A204.1 (cell line): ENCODE measurements at regions not wholly inside any gene's neighbourhood (a gene's known extent, or its start where the extent isn't known, plus 50 kb on each side); places are given as distances from the start of the nearest gene placed in this dataset.

Source experiments
- FAIRE-seq: peaks from 2 replicates; lab custom pipeline; 2012; peaks lifted over from hg19 to GRCh38; lab: Jason Lieb, UNC

DNA sequence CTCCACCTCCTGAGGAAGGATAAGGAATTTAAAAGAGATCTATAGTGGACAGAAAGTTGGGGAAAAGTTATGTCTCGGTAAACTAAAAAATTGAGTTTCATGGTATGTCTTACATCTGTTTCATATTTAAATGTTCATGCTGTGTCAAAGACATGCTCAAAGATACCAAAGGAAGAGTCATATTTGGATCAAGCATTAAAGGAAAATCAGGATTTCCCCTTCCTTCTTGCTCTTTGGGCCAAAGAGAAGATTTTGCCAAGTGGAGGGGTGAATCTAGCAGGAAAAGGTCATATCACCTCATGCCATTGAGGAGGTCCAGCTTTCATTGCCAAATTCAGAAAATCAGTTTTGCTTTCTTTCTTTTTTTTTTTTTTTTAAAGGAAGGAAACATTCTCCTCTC is 192.4 kb downstream of the OGFRL1 start:
- FAIRE-seq = no peak

DNA sequence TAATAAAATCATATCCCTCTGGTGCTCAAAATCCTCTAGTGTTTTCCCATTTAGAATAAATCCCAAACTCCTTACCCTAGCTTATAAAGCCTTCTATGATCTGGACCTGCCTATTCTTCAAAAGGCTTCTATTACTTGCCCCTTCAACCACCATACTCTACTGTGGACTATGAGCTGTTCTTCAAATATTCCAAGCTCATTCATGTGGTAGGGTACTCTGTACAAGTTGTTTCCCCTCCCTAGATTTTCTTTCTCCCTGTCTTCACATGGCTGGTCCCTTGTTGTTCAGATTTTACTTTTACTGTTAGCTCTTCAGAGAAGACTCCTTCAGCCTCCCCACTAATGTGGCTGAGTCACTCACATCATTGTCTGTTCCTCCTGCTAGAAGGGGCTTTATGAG is 193.2 kb downstream of the OGFRL1 start:
- FAIRE-seq = no peak

- peak; percentile 63 for FAIRE-seq
These were observed 194.1 kb downstream of the OGFRL1 start for GRCh38 chr6:71482742-71483141.

DNA sequence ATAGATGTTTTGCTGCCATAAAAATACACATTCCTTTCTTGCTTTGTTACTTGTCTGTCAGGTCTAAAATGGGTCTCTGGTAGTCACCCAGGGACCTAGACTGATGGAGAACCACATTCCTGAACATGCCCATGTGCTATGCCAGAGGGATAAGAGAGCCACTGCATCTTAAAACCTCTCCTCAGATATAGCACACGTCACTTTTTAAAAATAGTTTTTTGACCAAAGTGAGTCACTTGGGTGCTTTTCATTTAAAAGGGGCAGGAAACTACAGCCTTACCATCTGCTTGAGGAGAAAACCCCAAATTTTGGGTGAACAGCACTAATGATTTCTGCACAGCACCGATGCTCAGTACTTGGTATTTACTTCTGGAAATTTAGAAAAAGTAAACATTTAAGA is 197.8 kb downstream of the OGFRL1 start:
- no peak for FAIRE-seq

DNA sequence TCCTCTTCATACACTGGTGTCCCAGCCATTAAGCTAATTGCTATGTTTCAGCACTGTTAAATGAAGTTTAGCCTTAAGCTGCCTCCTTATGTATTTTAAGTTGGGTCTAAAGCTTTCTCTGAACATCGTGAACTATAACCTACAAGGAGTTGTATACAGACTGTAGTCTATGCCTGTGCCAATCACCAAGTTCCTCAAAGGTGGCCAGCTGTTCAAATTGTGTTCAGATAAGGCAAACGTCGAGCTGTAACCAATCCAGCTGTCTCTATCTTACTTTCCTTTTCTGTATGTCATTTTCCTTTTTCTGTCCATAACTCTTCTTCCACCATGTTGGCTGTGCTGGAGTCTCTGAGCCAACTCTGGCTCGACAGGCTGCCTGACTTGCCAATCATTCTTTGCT is 199.6 kb downstream of the OGFRL1 start:
- FAIRE-seq = no peak

DNA sequence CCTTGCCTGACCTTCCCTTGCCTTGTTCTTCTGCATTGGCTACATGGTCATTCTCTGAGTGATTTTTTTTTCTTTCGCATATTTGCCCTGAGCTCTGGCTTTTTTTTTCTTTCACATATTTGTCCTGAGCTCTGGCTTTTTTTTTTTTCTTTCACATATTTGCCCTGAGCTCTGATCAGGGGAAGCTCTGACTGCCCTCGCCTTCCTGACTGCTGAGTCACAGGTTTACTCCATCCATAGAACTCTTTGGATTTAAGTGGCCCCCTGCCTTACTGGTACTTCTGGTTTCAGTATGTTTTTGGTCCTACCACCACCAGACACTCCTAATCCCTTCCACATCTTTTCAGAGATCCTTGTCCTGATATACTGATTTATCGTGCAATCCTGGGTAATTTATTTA is 201.1 kb downstream of the OGFRL1 start:
- FAIRE-seq = no peak

- FAIRE-seq = no peak
These were observed 202.3 kb downstream of the OGFRL1 start for GRCh38 chr6:71490876-71491275.

DNA sequence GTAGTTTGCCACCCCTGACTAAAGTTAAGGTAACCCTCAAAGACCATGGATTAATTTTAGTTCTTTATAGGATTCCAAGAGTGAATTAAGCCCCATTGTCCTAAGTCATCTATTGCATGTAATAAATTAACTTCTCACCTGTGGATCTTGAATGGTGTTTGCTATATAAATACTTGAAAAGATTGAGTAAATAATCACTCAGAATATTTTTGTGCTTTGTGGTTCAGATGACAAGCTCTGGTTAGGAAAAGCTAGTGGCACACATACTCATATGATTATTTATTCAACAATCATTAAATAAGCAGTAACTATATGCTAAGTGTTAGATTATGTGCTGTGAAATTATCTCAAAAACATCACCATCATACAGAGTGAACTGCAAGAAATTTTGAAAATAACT is 203.2 kb downstream of the OGFRL1 start:
- no peak for FAIRE-seq

DNA sequence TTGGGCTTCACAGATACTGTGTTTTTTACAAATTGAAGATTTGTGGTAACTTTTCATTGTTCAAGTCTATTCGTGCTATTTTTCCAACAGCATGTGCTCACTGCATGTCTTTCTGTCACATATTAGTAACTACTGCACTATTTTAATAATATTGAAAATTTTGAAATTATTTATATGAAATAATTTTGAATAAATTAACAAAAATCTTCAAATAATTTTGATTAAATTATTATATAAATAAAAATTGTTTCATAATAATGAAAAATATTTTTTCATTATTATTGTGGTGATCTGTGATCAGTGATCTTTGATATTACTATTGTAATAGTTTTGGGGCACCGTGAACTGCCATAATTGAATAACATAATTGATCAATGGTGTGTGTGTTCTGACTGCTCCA is 204.1 kb downstream of the OGFRL1 start:
- FAIRE-seq = peak; percentile 93

DNA sequence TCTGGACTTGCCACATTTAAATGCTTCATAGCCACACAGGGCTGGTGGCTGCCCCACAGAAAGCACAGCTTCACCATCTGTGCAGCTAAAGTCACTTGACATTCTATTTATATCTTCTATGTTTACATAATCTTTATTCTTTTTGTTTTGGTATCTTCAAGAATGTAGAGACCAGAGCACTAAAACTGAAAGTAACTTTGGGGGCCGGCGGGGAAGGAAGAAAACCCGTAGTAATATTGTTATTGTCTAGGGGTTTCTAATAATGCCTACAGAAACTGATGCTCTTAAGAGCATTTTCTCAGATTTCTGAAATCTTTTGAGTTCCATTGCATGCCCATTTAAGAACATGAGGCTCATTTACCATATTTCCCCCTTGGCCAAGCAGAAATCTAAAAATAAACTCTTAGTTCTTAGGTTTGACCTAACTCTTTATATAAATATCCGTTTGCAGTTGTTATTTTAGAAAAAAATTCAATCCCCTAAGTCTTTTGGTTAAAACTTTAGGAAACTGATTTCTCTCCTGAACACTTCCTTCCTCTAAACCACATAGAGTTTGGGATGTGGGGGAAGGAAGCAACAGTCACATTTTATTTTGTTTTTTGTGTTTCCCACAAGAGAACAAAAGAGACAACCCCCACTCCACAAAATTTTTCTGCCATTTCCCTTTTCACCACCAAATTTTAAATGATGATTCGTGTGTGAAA is 207.6 kb downstream of the OGFRL1 start:
- FAIRE-seq = peak; percentile 25

GRCh38 chr6:71496722-71497033 is 208.1 kb downstream of the OGFRL1 start:
- no peak for FAIRE-seq

DNA sequence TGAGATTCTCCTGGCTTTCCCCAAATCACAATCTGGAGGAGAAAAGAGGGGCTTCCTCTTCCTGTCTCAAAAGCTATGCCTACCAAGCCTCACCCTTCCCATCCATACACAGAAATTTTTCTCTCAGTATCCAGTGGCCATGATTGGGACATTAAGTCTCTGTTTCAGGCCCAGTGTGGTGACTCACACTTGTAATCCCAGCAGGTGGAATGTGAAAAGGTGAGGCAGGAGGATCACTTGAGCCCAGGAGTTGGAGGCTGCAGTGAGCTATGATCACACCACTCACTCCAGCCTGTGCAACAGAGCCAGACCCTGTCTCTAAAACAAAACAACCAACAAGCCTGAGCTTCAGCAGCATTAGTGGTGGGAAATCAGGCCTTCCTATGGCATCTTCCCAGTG is 210.0 kb downstream of the OGFRL1 start:
- FAIRE-seq = no peak

DNA sequence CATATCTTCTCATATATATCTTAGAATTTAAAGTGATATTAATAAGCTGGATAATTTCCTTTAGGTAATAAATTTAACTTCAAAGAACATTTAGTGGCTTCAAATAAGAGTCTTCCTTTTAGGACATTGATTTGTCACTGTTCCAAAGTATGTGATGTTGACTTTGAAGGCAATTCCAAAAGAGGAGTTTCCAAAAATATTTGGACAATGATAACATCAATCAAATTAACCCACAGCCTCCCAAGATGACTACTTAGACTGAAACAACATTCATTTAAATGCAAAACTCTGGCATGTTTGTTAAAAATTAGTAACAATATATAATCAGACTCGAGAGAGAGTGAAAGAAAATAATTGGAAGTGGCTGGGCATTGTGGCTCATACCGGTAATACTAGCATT is 211.1 kb downstream of the OGFRL1 start:
- FAIRE-seq = peak; percentile 70

DNA sequence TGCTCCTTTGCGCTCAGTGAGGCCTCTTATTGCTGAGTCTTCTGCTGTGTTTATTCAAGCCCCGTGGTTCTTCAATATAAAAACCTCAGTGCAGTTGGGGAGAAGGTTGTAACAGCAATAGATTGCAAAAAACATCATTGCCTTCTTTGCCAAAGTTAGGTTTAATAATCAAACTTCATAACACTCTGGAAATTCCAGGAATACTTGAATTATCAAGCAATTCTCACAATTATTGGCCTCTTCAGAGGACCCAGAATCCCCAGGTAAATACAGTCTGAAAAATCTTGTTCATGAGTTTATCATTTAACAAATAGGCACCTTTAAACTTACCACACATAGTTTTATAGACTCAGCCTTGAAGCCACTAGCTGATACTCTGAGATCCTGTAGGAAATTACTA is 213.6 kb downstream of the OGFRL1 start:
- FAIRE-seq = no peak

- FAIRE-seq = no peak
These were observed 214.3 kb downstream of the OGFRL1 start for GRCh38 chr6:71502956-71503355.

GRCh38 chr6:71507183-71507582 is 218.6 kb downstream of the OGFRL1 start:
- no peak for FAIRE-seq

DNA sequence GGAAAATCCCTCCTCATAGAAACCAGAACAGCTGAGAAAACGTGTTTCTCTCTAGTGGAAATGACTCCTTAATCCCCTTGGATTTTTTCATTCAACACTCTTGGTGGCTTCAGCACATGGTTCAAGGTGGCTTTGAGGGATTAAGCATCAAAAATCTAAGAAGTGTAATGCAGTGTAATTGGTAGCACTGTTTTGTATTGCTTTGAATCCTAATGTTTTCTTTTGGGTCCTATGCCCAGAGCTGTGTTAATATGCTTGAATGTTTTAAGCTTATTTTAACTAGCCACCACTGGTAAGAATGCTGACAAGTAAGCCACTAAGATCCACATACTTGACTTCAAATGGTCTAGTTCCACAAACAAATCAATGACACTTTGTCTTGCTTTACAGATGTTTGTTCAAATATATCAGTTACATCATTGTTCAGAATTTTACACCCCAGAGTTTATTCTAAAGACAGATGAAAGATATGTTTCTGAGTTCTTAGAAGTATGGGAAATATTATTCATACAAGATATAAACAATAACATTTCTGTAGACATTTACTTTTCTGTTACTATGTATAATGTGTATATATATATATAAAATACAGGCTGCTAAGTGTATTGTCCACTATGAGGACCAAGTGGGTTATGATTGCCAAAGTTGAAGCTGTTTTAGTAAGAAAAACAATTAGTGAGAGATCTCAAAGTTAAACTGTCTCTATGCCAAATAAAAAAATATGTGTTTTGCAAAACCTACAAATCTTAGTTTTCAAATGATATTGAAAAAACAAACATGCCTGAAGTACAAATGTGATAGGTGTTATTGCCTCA is 220.8 kb downstream of the OGFRL1 start:
- FAIRE-seq = peak; percentile 19

GRCh38 chr6:71510057-71510713 is 221.6 kb downstream of the OGFRL1 start:
- peak; percentile 72 for FAIRE-seq

DNA sequence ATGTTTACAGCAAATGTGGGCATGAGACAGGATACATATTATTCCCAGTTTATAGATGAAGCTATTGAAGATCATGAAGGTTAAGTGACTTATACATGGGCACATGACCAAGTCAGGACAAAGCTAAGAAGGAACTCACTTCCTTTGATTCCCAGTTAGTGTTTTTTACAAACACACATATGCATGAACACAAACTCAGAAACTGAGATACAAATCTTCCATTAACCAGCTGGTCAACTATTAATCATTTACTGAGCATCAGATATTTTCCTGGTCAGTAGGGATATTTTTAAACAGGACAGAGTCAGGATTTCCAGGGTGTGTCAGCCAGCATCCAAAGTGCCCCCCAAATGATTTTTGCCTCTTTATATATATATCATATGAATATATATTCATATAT is 222.2 kb downstream of the OGFRL1 start:
- no peak for FAIRE-seq

- FAIRE-seq = no peak
These were observed 223.6 kb downstream of the OGFRL1 start for GRCh38 chr6:71512256-71512655.

- FAIRE-seq = no peak
These were observed 224.4 kb downstream of the OGFRL1 start for GRCh38 chr6:71513036-71513435.

GRCh38 chr6:71523548-71523947 is 234.9 kb downstream of the OGFRL1 start:
- no peak for FAIRE-seq

DNA sequence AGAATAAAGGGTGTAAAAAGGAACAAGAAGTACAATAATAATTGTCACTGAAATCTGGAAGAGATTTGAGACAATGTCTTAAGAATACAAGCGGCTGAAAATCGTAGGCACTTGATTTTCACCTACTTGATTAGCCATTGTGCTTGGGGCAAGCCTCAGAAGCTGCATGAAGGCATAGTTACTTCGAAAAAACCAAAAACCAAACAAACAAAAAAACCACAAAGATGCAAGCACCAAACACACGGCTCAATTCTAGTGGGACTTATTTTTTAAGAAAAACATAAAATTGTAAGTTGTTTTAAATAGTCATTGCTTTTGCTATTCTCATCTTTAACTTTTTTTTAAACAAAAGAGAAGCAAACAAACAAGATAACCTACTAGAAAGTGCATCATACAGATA is 235.6 kb downstream of the OGFRL1 start:
- no peak for FAIRE-seq

DNA sequence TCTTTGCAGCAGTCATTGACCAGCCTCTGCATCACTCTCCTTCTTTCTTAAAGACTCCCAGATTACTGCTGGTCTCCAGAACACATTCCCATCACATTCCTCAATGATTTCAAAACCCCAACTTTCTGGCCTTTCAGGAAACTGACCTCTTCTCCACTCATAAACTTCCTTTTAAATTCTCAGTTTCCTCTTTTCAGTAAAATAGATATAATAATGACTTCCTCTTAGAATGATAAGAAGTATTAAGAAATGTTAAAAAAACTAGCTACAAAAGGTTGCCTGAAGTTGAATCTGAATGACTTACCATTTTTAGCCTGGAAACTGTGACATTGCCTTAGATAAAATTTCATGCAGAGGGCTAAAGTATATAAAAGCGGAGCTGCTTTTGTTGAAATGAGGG is 239.3 kb downstream of the OGFRL1 start:
- no peak for FAIRE-seq
